Occipital lobe (tissue), 1 donor: ENCODE measurements at regions not wholly inside any gene's neighbourhood (a gene's known extent, or its start where the extent isn't known, plus 50 kb on each side); places are given as distances from the start of the nearest gene placed in this dataset.

Experiments used
- DNase-seq: peaks from one replicate; lab custom pipeline; 2025; lab: John Stamatoyannopoulos, UW

- DNase-seq: no peak
These were observed 264.0 kb upstream of the EPHA4 start for GRCh38 chr2:221836095-221836494.

GRCh38 chr2:221833966-221834365 is 261.9 kb upstream of the EPHA4 start:
- no peak for DNase-seq

GRCh38 chr2:221831051-221831450 is 258.9 kb upstream of the EPHA4 start:
- no peak for DNase-seq

- DNase-seq: no peak
These were observed 250.3 kb upstream of the EPHA4 start for GRCh38 chr2:221822416-221822815.

GRCh38 chr2:221818616-221819320 is 246.7 kb upstream of the EPHA4 start:
- no peak for DNase-seq

GRCh38 chr2:221817878-221818277 is 245.8 kb upstream of the EPHA4 start:
- DNase-seq: no peak

- DNase-seq: no peak
These were observed 244.9 kb upstream of the EPHA4 start for GRCh38 chr2:221817052-221817451.

- DNase-seq: no peak
These were observed 244.5 kb upstream of the EPHA4 start for GRCh38 chr2:221816566-221816965.

- no peak for DNase-seq
These were observed 238.5 kb upstream of the EPHA4 start for GRCh38 chr2:221810650-221811049.

- no peak for DNase-seq
These were observed 238.1 kb upstream of the EPHA4 start for GRCh38 chr2:221810245-221810644.

- no peak for DNase-seq
These were observed 236.4 kb upstream of the EPHA4 start for GRCh38 chr2:221808488-221808887.

- no peak for DNase-seq
These were observed 235.6 kb upstream of the EPHA4 start for GRCh38 chr2:221807706-221808105.

- DNase-seq: no peak
These were observed 230.0 kb upstream of the EPHA4 start for GRCh38 chr2:221802089-221802488.

GRCh38 chr2:221792971-221793521 is 220.9 kb upstream of the EPHA4 start:
- no peak for DNase-seq

GRCh38 chr2:221791844-221792243 is 219.7 kb upstream of the EPHA4 start:
- DNase-seq: no peak

GRCh38 chr2:221787561-221787960 is 215.5 kb upstream of the EPHA4 start:
- no peak for DNase-seq

- DNase-seq: no peak
These were observed 214.3 kb upstream of the EPHA4 start for GRCh38 chr2:221786297-221786926.

GRCh38 chr2:221780281-221780688 is 208.2 kb upstream of the EPHA4 start:
- no peak for DNase-seq

- DNase-seq: no peak
These were observed 207.5 kb upstream of the EPHA4 start for GRCh38 chr2:221779614-221780067.

GRCh38 chr2:221778025-221778424 is 205.9 kb upstream of the EPHA4 start:
- no peak for DNase-seq

- no peak for DNase-seq
These were observed 205.0 kb upstream of the EPHA4 start for GRCh38 chr2:221777119-221777518.

- no peak for DNase-seq
These were observed 203.0 kb upstream of the EPHA4 start for GRCh38 chr2:221775096-221775495.

GRCh38 chr2:221774136-221774535 is 202.0 kb upstream of the EPHA4 start:
- no peak for DNase-seq
